HEK293 (cell line): ENCODE measurements at regions not wholly inside any gene's neighbourhood (a gene's known extent, or its start where the extent isn't known, plus 50 kb on each side); places are given as distances from the start of the nearest gene placed in this dataset.

Source experiments
- CTCF ChIA-PET: fragments of 350-600 bp; formaldehyde crosslinking; extraction: SDS; loops from one replicate; lab custom pipeline; 2021; ENCODE audit warnings: antibody characterized with exemption; lab: Yijun Ruan, JAX
- POLR2A ChIA-PET: fragments of 300-600 bp; formaldehyde crosslinking; extraction: SDS; loops from one replicate; lab custom pipeline; 2020; ENCODE audit warnings: antibody characterized with exemption, inconsistent platforms; lab: Yijun Ruan, JAX
- H3K27ac ChIP-seq: fragments of 200-500 bp; sonication (Bioruptor generic); 2 replicates; pipeline ENCODE4 v1.5.1; 2014; ENCODE audit warnings: low read depth, low read length, control low read depth, inconsistent platforms; ENCODE audit errors: extremely low read depth
- H3K36me3 ChIP-seq, 2 experiments: fragments of 200-500 bp in 1 of 2; sonication (Bioruptor generic) in 1 of 2; 1 replicate in 1 of 2; 2 replicates in 1 of 2; pipeline ENCODE4 v1.5.1; 2014 to 2017; ENCODE audit warnings: inconsistent platforms in 2 of 2, low read length in 2 of 2; ENCODE audit not compliant: control insufficient read depth in 2 of 2, insufficient read depth in 1 of 2
- H3K4me1 ChIP-seq: fragments of 200-500 bp; sonication (Bioruptor generic); 2 replicates; pipeline ENCODE4 v1.5.1; 2014; ENCODE audit warnings: mild to moderate bottlenecking, low read length, inconsistent platforms; ENCODE audit not compliant: control insufficient read depth, insufficient read depth
- H3K4me3 ChIP-seq: 2 replicates; pipeline ENCODE4 v1.5.1; 2011; ENCODE audit warnings: low read depth, mild to moderate bottlenecking, control low read depth, low read length, moderate library complexity
- H3K9me3 ChIP-seq: fragments of 200-500 bp; sonication (Bioruptor generic); 2 replicates; pipeline ENCODE4 v1.5.1; 2014; ENCODE audit warnings: low read depth, low read length, inconsistent platforms; ENCODE audit not compliant: control insufficient read depth, insufficient read depth
- GLI4 ChIP-seq: fragments of 450-650 bp; formaldehyde crosslinking; IDR thresholded peaks from 2 replicates; pipeline ENCODE4 v1.5.1; 2016; ENCODE audit warnings: missing biosample characterization, missing genetic modification characterization
- GLIS2 ChIP-seq: fragments of 450-650 bp; formaldehyde crosslinking; IDR thresholded peaks from 2 replicates; pipeline ENCODE4 v1.5.1; 2016; ENCODE audit warnings: missing biosample characterization, missing genetic modification characterization
- IKZF3 ChIP-seq: fragments of 450-650 bp; IDR thresholded peaks from 2 replicates; pipeline ENCODE4 v1.5.0; 2018; ENCODE audit warnings: missing biosample characterization, mild to moderate bottlenecking, missing genetic modification characterization, moderate library complexity
- KLF1 ChIP-seq: fragments of 450-650 bp; formaldehyde crosslinking; IDR thresholded peaks from 2 replicates; pipeline ENCODE4 v1.5.1; 2016; ENCODE audit warnings: missing biosample characterization, missing genetic modification characterization
- KLF9 ChIP-seq: fragments of 450-650 bp; formaldehyde crosslinking; IDR thresholded peaks from 2 replicates; pipeline ENCODE4 v1.5.1; 2016; ENCODE audit warnings: missing biosample characterization, missing genetic modification characterization, low read depth
- PRDM4 ChIP-seq: fragments of 450-650 bp; formaldehyde crosslinking; IDR thresholded peaks from 2 replicates; pipeline ENCODE4 v1.5.1; 2017; ENCODE audit warnings: missing biosample characterization, missing genetic modification characterization
- REPIN1 ChIP-seq: fragments of 450-650 bp; formaldehyde crosslinking; IDR thresholded peaks from 2 replicates; pipeline ENCODE4 v1.5.1; 2017; ENCODE audit warnings: missing biosample characterization, missing genetic modification characterization, low read depth
- ZBTB6 ChIP-seq: fragments of 450-650 bp; formaldehyde crosslinking; IDR thresholded peaks from 2 replicates; pipeline ENCODE4 v1.5.1; 2017; ENCODE audit warnings: missing biosample characterization, missing genetic modification characterization
- ZFP3 ChIP-seq: fragments of 450-650 bp; formaldehyde crosslinking; IDR thresholded peaks from 2 replicates; pipeline ENCODE4 v1.5.1; 2016; ENCODE audit warnings: low read depth, missing biosample characterization, missing genetic modification characterization
- ZNF169 ChIP-seq: fragments of 450-650 bp; formaldehyde crosslinking; IDR thresholded peaks from 2 replicates; pipeline ENCODE4 v1.5.1; 2016; ENCODE audit warnings: missing biosample characterization, missing genetic modification characterization
- ZNF174 ChIP-seq: fragments of 450-650 bp; formaldehyde crosslinking; IDR thresholded peaks from 2 replicates; pipeline ENCODE4 v1.5.0; 2017; ENCODE audit warnings: missing biosample characterization, mild to moderate bottlenecking, missing genetic modification characterization
- ZNF394 ChIP-seq: fragments of 450-650 bp; formaldehyde crosslinking; IDR thresholded peaks from 2 replicates; pipeline ENCODE4 v1.5.1; 2016; ENCODE audit warnings: missing biosample characterization, missing genetic modification characterization, mild to moderate bottlenecking, moderate library complexity, borderline replicate concordance
- ZNF404 ChIP-seq: fragments of 450-650 bp; formaldehyde crosslinking; IDR thresholded peaks from 2 replicates; pipeline ENCODE4 v1.5.1; 2017; ENCODE audit warnings: missing biosample characterization, missing genetic modification characterization
- ZNF548 ChIP-seq: fragments of 450-650 bp; formaldehyde crosslinking; IDR thresholded peaks from 2 replicates; pipeline ENCODE4 v1.5.1; 2016; ENCODE audit warnings: missing biosample characterization, missing genetic modification characterization
- ZNF580 ChIP-seq: fragments of 450-650 bp; formaldehyde crosslinking; IDR thresholded peaks from 2 replicates; pipeline ENCODE4 v1.5.1; 2016; ENCODE audit warnings: missing biosample characterization, missing genetic modification characterization
- ZNF596 ChIP-seq: fragments of 450-650 bp; IDR thresholded peaks from 2 replicates; pipeline ENCODE4 v1.5.0; 2018; ENCODE audit warnings: missing biosample characterization, mild to moderate bottlenecking, missing genetic modification characterization, moderate library complexity
- ZNF658 ChIP-seq: fragments of 450-650 bp; formaldehyde crosslinking; IDR thresholded peaks from 2 replicates; pipeline ENCODE4; 2016; ENCODE audit warnings: missing biosample characterization, missing genetic modification characterization
- ZNF664 ChIP-seq: fragments of 450-650 bp; formaldehyde crosslinking; IDR thresholded peaks from 2 replicates; pipeline ENCODE4 v1.5.1; 2016; ENCODE audit warnings: missing biosample characterization, missing genetic modification characterization
- ZNF747 ChIP-seq: fragments of 450-650 bp; formaldehyde crosslinking; IDR thresholded peaks from 2 replicates; pipeline ENCODE4 v1.5.1; 2016; ENCODE audit warnings: missing biosample characterization, missing genetic modification characterization
- ZNF830 ChIP-seq: fragments of 450-650 bp; IDR thresholded peaks from 2 replicates; pipeline ENCODE4 v1.5.0; 2018; ENCODE audit warnings: missing biosample characterization, missing genetic modification characterization, low read depth, mild to moderate bottlenecking, moderate library complexity

GRCh38 chr1:29461115-29461739 lies 224.9 kb downstream of the PTPRU start:
- ChIA-PET POLR2A (no interaction called here), CTCF (no interaction called here)
- no peak overlapping the region for H3K27ac ChIP-seq
- no peaks in the 10 kb centered on the region for H3K36me3 ChIP-seq
- TF ChIP-seq ZBTB6 (tag by site-specific recombination), result no peak
- TF ChIP-seq GLIS2 (tag by site-specific recombination), result no peak
- no peak for TF ChIP-seq PRDM4 (tag by site-specific recombination)
- no peak for TF ChIP-seq KLF1 (tag by site-specific recombination)
- no peak for TF ChIP-seq ZNF394
- H3K4me1 ChIP-seq, result no peaks in the 10 kb centered on the region
- no peaks in the 10 kb centered on the region for H3K9me3 ChIP-seq
- H3K4me3 ChIP-seq, result no peak overlapping the region

GRCh38 chr1:29460694-29461093 lies 224.4 kb downstream of the PTPRU start:
- ChIA-PET POLR2A (no interaction called here), CTCF (no interaction called here)
- no peak overlapping the region for H3K27ac ChIP-seq
- H3K4me1 ChIP-seq, result no peaks in the 10 kb centered on the region
- H3K36me3 ChIP-seq, result no peaks in the 10 kb centered on the region
- no peak for TF ChIP-seq REPIN1 (tag by site-specific recombination)
- TF ChIP-seq GLI4, result no peak
- TF ChIP-seq ZNF394, result no peak
- TF ChIP-seq ZNF658 (tag by site-specific recombination), result no peak
- no peak for TF ChIP-seq ZNF404
- no peak for TF ChIP-seq ZNF174 (tag by site-specific recombination)
- TF ChIP-seq ZNF169 (tag by site-specific recombination), result no peak
- TF ChIP-seq IKZF3 (tag by site-specific recombination), result no peak
- TF ChIP-seq ZNF747 (tag by site-specific recombination), result no peak
- no peak for TF ChIP-seq ZNF548 (tag by site-specific recombination)
- no peak for TF ChIP-seq ZNF596
- TF ChIP-seq ZNF830 (tag by site-specific recombination), result no peak
- no peak for TF ChIP-seq KLF9 (tag by site-specific recombination)
- TF ChIP-seq GLIS2 (tag by site-specific recombination), result no peak
- no peak for TF ChIP-seq ZFP3 (tag by site-specific recombination)
- TF ChIP-seq ZNF664 (tag by site-specific recombination), result no peak
- TF ChIP-seq ZNF580 (tag by site-specific recombination), result no peak
- no peaks in the 10 kb centered on the region for H3K9me3 ChIP-seq
- no peak overlapping the region for H3K4me3 ChIP-seq
